Keratinocyte (primary cell): ENCODE measurements at regions not wholly inside any gene's neighbourhood (a gene's known extent, or its start where the extent isn't known, plus 50 kb on each side); places are given as distances from the start of the nearest gene placed in this dataset.

Experiments
- DNase-seq: peaks from one replicate; pipeline ENCODE4 v3.0.0-alpha.2; 2011; ENCODE audit warnings: low read depth, missing footprints, low spot score
- FAIRE-seq: peaks from 2 replicates; lab custom pipeline; 2011; peaks lifted over from hg19 to GRCh38; lab: Jason Lieb, UNC
- H2AFZ ChIP-seq: 2 replicates; pipeline ENCODE4 v1.6.0; 2012; ENCODE audit warnings: low read length, control low read depth, inconsistent platforms; ENCODE audit not compliant: control insufficient read depth
- H3K27ac ChIP-seq: 2 replicates; pipeline ENCODE4 v1.5.1; 2011; ENCODE audit warnings: low read length; ENCODE audit not compliant: control insufficient read depth, insufficient read depth
- H3K27me3 ChIP-seq: 3 replicates; pipeline ENCODE4 v1.6.0; 2011; ENCODE audit warnings: low read length; ENCODE audit not compliant: control insufficient read depth, insufficient read depth; ENCODE audit errors: extremely low read depth
- H3K36me3 ChIP-seq, 2 experiments: 2 replicates in 1 of 2; 3 replicates in 1 of 2; pipeline ENCODE4 v1.5.1; 2011; ENCODE audit warnings: low read length in 2 of 2, mild to moderate bottlenecking in 1 of 2; ENCODE audit not compliant: control insufficient read depth in 2 of 2, insufficient read depth in 2 of 2; ENCODE audit errors: extremely low read depth in 1 of 2
- H3K4me1 ChIP-seq: 3 replicates; pipeline ENCODE4 v1.5.1; 2011; ENCODE audit warnings: low read length; ENCODE audit not compliant: control insufficient read depth, insufficient read depth; ENCODE audit errors: extremely low read depth
- H3K4me2 ChIP-seq: 3 replicates; pipeline ENCODE4 v1.6.0; 2011; ENCODE audit warnings: low read depth, low read length; ENCODE audit not compliant: control insufficient read depth, insufficient read depth; ENCODE audit errors: extremely low read depth
- H3K4me3 ChIP-seq, 3 experiments: fragments of 200-600 bp in 1 of 3; sonication (generic) in 1 of 3; 2 replicates in 2 of 3; 3 replicates in 1 of 3; pipeline ENCODE4 v1.5.1; 2011 to 2016; ENCODE audit warnings: low read length in 3 of 3, mild to moderate bottlenecking in 3 of 3, control low read depth in 2 of 3, inconsistent platforms in 1 of 3, low read depth in 1 of 3, mixed read lengths in 1 of 3, mixed run types in 1 of 3, moderate library complexity in 1 of 3; ENCODE audit not compliant: control insufficient read depth in 2 of 3, insufficient read depth in 2 of 3; ENCODE audit errors: extremely low read depth in 1 of 3
- H3K79me2 ChIP-seq: 2 replicates; pipeline ENCODE4 v1.6.0; 2012; ENCODE audit warnings: low read length; ENCODE audit not compliant: control insufficient read depth, insufficient read depth
- H3K9ac ChIP-seq: 3 replicates; pipeline ENCODE4 v1.6.0; 2011; ENCODE audit warnings: low read length; ENCODE audit not compliant: control insufficient read depth, insufficient read depth; ENCODE audit errors: extremely low read depth
- H3K9me1 ChIP-seq: 3 replicates; pipeline ENCODE4 v1.6.0; 2011; ENCODE audit warnings: low read length; ENCODE audit not compliant: control insufficient read depth, insufficient read depth; ENCODE audit errors: extremely low read depth
- H3K9me3 ChIP-seq: 2 replicates; pipeline ENCODE4 v1.5.1; 2012; ENCODE audit warnings: low read depth, low read length; ENCODE audit not compliant: control insufficient read depth
- H4K20me1 ChIP-seq: 3 replicates; pipeline ENCODE4 v1.6.0; 2011; ENCODE audit warnings: low read length; ENCODE audit not compliant: control insufficient read depth, insufficient read depth; ENCODE audit errors: extremely low read depth
- EZH2 ChIP-seq: IDR thresholded peaks from one replicate; pipeline ENCODE4 v1.6.1; 2012; ENCODE audit warnings: inconsistent platforms, mild to moderate bottlenecking, low read length, moderate library complexity
- dilution Hi-C: fragments of 300-500 bp; cut with MboI; formaldehyde crosslinking; loops from one replicate; pipeline ENCODE4 v1.7.0; 2020; ENCODE audit warnings: low sequenced_read_pairs; ENCODE audit not compliant: extremely low pct_ligation_motif_present
- TF ChIP-seq, protein P1 (sequence below), 3 experiments: IDR thresholded peaks in 1 of 3; conservative IDR thresholded peaks in 1 of 3; optimal IDR thresholded peaks in 1 of 3; 2 replicates in 2 of 3; 3 replicates in 1 of 3; pipeline versions ENCODE3 to v1.5.1; 2011; ENCODE audit warnings: low read length in 3 of 3, mild to moderate bottlenecking in 3 of 3, moderate library complexity in 2 of 3, control low read depth in 1 of 3, inconsistent platforms in 1 of 3; ENCODE audit not compliant: insufficient read depth in 2 of 3; ENCODE audit errors: extremely low read depth in 1 of 3

DNA sequence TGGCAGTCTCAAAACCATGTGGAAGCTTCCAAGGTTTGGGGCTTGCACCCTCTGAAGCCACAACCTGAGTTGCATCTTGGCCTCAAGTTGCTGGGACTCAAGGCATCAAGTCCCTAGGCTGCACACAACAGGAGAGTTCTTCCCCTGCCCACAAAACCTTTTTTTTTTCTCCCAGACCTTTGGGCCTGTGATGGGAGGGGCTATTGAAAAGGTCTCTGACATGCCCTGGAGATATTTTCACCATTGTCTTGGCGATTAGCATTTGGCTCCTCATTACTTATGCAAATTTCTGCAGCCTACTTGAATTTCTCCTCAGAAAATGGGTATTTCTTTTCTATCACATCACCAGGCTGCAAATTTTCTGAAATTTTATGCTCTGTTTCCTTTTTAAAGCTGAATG lies 349.5 kb upstream of the EDA2R start:
- dilution Hi-C loops: no loop called here
- no peaks in the 10 kb centered on the region for H3K36me3 ChIP-seq
- FAIRE-seq (no peak), DNase-seq (no peak)
- no peaks in the 10 kb centered on the region for H3K4me1 ChIP-seq
- no peaks in the 10 kb centered on the region for H3K9me3 ChIP-seq
- H4K20me1 ChIP-seq: no peaks in the 10 kb centered on the region
- H3K79me2 ChIP-seq: no peaks in the 10 kb centered on the region
- H2AFZ ChIP-seq: no peak overlapping the region
- H3K9ac ChIP-seq: no peak overlapping the region
- H3K27ac ChIP-seq: no peak overlapping the region
- no peaks in the 10 kb centered on the region for H3K27me3 ChIP-seq
- TF ChIP-seq EZH2: no peak
- TF ChIP-seq, protein P1, sequence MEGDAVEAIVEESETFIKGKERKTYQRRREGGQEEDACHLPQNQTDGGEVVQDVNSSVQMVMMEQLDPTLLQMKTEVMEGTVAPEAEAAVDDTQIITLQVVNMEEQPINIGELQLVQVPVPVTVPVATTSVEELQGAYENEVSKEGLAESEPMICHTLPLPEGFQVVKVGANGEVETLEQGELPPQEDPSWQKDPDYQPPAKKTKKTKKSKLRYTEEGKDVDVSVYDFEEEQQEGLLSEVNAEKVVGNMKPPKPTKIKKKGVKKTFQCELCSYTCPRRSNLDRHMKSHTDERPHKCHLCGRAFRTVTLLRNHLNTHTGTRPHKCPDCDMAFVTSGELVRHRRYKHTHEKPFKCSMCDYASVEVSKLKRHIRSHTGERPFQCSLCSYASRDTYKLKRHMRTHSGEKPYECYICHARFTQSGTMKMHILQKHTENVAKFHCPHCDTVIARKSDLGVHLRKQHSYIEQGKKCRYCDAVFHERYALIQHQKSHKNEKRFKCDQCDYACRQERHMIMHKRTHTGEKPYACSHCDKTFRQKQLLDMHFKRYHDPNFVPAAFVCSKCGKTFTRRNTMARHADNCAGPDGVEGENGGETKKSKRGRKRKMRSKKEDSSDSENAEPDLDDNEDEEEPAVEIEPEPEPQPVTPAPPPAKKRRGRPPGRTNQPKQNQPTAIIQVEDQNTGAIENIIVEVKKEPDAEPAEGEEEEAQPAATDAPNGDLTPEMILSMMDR (optimal IDR thresholded peaks at IDR 0.05 in 1 of 3, IDR thresholded peaks at IDR 0.05 in 1 of 3, conservative IDR thresholded peaks at IDR 0.05 in 1 of 3; ENCODE audit: extremely low read depth in 1 of 3, insufficient read depth in 2 of 3, low read length in 3 of 3): no peak
- no peaks in the 10 kb centered on the region for H3K9me1 ChIP-seq
- no peak overlapping the region for H3K4me2 ChIP-seq
- H3K4me3 ChIP-seq: no peak overlapping the region

DNA sequence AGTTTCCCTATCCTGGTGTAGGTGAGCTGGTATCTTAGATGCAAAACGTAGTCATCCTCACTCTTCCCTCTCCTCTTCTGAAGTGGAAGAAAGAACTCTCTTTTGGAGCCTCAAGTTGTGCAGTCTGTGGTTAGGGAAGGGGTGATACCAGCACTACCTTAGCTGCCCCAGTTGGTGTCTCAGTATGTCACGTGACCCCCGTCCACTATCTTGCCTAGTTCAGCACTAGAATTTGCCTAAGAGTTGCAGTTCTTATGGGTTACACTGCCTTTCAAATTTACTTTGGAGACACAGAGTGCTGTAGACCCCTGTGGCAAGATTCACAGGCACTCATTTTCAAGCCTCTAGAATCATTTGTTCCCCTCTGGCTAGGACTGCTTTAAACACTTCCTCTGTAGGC lies 322.8 kb upstream of the EDA2R start:
- Histone ChIP-seq H3K9ac (no peak overlapping the region), H3K27ac (no peak overlapping the region), H3K79me2 (no peaks in the 10 kb centered on the region), H3K27me3 (no peaks in the 10 kb centered on the region), H2AFZ (no peak overlapping the region), H3K4me2 (no peak overlapping the region), H4K20me1 (no peaks in the 10 kb centered on the region), H3K9me1 (no peaks in the 10 kb centered on the region), H3K36me3 (no peaks in the 10 kb centered on the region), H3K4me3 (no peak overlapping the region), H3K9me3 (peaks cover 2% of the 10 kb centered on the region), H3K4me1 (no peaks in the 10 kb centered on the region)
- dilution Hi-C loops: no loop called here
- TF ChIP-seq, protein P1 (optimal IDR thresholded peaks at IDR 0.05 in 1 of 3, IDR thresholded peaks at IDR 0.05 in 1 of 3, conservative IDR thresholded peaks at IDR 0.05 in 1 of 3; ENCODE audit: extremely low read depth in 1 of 3, insufficient read depth in 2 of 3, low read length in 3 of 3): no peak
- no peak for TF ChIP-seq EZH2
- FAIRE-seq: no peak
- no peak for DNase-seq
